ENCODE measurements at regions not wholly inside any gene's neighbourhood (a gene's known extent, or its start where the extent isn't known, plus 50 kb on each side); places are given as distances from the start of the nearest gene placed in this dataset.

DNA sequence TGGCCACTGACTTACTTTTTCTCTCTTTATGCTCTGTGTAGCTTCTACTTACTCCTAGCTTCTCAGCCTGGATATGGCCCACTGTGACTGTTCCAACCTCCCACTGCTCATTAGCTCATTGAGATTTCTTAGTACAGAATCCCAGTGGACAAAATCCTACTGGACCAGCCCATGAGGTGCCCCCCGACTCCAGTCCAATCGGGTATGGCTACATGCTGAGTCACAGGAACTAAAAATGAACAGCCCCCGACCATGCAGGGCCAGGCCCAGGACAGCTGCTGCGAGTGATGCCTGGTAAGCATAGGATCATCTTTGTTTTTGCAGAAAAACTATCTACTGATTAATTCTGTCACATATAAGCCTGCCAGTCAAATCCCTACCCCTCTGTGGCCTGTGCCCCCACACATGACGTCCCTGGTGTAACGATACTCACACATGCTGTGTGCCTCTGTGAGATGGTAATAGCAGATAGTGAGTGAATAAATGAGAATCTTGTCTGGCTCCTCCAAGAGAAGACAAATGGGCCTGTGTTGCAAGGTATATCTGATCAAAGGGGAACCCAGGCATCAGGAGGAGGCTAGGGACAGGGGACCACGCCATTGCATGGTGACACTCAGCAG lies 85.9 kb upstream of the KLF7 start:
- no peak overlapping the region for H3K27ac ChIP-seq
- WGBS, 5 donors: 68 to 84% (median 79%) methylated on average over 7 of the region's 7 CpGs

DNA sequence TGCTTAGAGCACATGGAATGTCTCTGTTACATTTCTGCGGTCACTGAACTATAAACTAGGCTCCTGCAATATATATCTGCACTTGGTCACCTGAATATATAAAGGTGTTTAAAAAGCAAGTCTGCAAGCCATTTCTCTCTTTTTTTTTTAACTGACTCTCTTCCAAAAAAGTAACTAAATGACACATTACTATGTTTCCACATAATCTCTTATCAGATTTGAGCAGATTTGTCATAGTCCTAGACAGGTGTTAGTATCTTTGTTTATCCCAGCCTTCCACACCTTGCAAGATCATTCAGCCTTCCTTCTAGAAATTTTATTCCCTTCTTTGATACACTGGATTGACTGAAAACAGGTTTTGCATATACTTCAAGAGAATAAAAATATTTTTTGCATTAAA lies 86.7 kb upstream of the KLF7 start:
- Histone ChIP-seq H3K27ac (no peak overlapping the region), H3K9me3 (no peaks in the 10 kb centered on the region), H3K4me1 (peaks cover 2 to 32% (median 17%) of the 10 kb centered on the region in 4 donors), H3K4me3 (no peak overlapping the region), H3K27me3 (no peaks in the 10 kb centered on the region), H3K36me3 (no peaks in the 10 kb centered on the region)
- no peak for DNase-seq
- intact Hi-C loops (cut with DNase I; ENCODE audit: low total_unique reads): no loop called here
- TF ChIP-seq POLR2A (IDR thresholded peaks at IDR 0.05) (no peak), EP300 (IDR thresholded peaks at IDR 0.05) (no peak), POLR2AphosphoS5 (IDR thresholded peaks at IDR 0.05) (no peak)
- TF ChIP-seq, protein P1, sequence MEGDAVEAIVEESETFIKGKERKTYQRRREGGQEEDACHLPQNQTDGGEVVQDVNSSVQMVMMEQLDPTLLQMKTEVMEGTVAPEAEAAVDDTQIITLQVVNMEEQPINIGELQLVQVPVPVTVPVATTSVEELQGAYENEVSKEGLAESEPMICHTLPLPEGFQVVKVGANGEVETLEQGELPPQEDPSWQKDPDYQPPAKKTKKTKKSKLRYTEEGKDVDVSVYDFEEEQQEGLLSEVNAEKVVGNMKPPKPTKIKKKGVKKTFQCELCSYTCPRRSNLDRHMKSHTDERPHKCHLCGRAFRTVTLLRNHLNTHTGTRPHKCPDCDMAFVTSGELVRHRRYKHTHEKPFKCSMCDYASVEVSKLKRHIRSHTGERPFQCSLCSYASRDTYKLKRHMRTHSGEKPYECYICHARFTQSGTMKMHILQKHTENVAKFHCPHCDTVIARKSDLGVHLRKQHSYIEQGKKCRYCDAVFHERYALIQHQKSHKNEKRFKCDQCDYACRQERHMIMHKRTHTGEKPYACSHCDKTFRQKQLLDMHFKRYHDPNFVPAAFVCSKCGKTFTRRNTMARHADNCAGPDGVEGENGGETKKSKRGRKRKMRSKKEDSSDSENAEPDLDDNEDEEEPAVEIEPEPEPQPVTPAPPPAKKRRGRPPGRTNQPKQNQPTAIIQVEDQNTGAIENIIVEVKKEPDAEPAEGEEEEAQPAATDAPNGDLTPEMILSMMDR (IDR thresholded peaks at IDR 0.05): no peak
- WGBS, 5 donors: 78 to 92% (median 89%) methylated on average over 1 of the region's 1 CpG

More for the DNA sequence above, 85.9 kb upstream of the KLF7 start:
- no peaks in the 10 kb centered on the region for H3K36me3 ChIP-seq
- H3K4me1 ChIP-seq: peaks cover 0 to 24% (median 13%) of the 10 kb centered on the region in 4 donors
- no peak overlapping the region for H3K4me3 ChIP-seq
- no peaks in the 10 kb centered on the region for H3K9me3 ChIP-seq
- H3K27me3 ChIP-seq: no peaks in the 10 kb centered on the region
- intact Hi-C loops (cut with DNase I; ENCODE audit: low total_unique reads): no loop called here
- TF ChIP-seq POLR2A (IDR thresholded peaks at IDR 0.05) (no peak), EP300 (IDR thresholded peaks at IDR 0.05) (no peak)
- TF ChIP-seq, protein P1 (IDR thresholded peaks at IDR 0.05): no peak
- DNase-seq: no peak

DNA sequence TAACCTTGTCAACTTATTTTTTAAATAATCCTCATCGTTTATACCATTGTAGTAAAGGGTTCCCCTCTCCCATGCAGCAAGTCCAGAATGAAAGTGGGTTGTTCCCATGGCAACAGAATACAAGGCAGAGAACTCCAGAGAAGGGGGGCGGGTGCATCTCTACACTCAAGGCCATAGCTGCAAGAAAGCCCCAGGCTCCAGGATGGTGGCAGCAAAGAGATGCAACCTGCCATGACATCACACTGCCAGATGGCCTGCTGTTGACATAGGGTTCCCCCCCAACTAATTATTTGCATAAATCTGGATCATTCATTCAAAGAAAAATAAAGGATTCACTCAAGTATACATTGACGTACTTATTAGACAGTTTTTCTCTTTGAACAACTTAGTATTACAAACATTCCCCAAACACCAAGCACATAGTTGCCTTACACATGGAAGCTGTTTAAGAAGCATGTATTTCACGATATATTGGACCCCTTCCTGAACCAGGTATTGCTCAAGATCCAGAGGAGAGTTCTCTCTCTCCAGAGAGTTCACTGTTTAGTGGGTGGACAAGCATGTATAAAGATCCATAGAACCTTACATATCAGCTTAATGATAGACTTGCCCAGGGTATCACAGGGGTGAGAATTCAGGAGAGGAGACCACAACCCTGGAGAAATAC lies 87.4 kb upstream of the KLF7 start:
- Histone ChIP-seq H3K36me3 (no peaks in the 10 kb centered on the region), H3K4me3 (no peak overlapping the region), H3K27ac (no peak overlapping the region), H3K9me3 (no peaks in the 10 kb centered on the region), H3K4me1 (peaks cover 9 to 39% (median 24%) of the 10 kb centered on the region in 4 donors), H3K27me3 (no peaks in the 10 kb centered on the region)
- TF ChIP-seq EP300 (IDR thresholded peaks at IDR 0.05) (no peak), POLR2A (IDR thresholded peaks at IDR 0.05) (no peak)
- TF ChIP-seq, protein P1 (IDR thresholded peaks at IDR 0.05): no peak
- peak in 1 of 2 donors; percentile 56 for DNase-seq
- intact Hi-C loops (cut with DNase I; ENCODE audit: low total_unique reads): no loop called here
- WGBS, 5 donors: 73 to 82% (median 77%) methylated on average over 4 of the region's 4 CpGs

- no peaks in the 10 kb centered on the region for H3K27me3 ChIP-seq
- no peak overlapping the region for H3K4me3 ChIP-seq
- H3K36me3 ChIP-seq: no peaks in the 10 kb centered on the region
- H3K9me3 ChIP-seq: no peaks in the 10 kb centered on the region
- 52 to 68% (median 59%) methylated on average over 11 of the region's 11 CpGs for WGBS, 5 donors
- DNase-seq: no peak
- peaks cover 15 to 46% (median 31%) of the 10 kb centered on the region in 4 donors for H3K4me1 ChIP-seq
- intact Hi-C loops (cut with DNase I; ENCODE audit: low total_unique reads): no loop called here
- peak overlapping the region in 1 of 5 donors; percentile 20 for H3K27ac ChIP-seq
- TF ChIP-seq, protein P1 (IDR thresholded peaks at IDR 0.05): no peak
- TF ChIP-seq POLR2A (IDR thresholded peaks at IDR 0.05): no peak
- no peak for TF ChIP-seq EP300 (IDR thresholded peaks at IDR 0.05)
- peak in 1 of 3 donors; percentile 6 for TF ChIP-seq POLR2AphosphoS5 (IDR thresholded peaks at IDR 0.05)
Measured at GRCh38 chr2:207253666-207254345, 88.1 kb upstream of the KLF7 start.

Data from stomach (tissue), 8 donors.